Activated CD8-positive, alpha-beta memory T cell treated with anti-CD3 and anti-CD28 coated beads, Interleukin-2, amount 50 U/mL, for 1 hour (primary cell): ENCODE measurements at regions not wholly inside any gene's neighbourhood (a gene's known extent, or its start where the extent isn't known, plus 50 kb on each side); places are given as distances from the start of the nearest gene placed in this dataset.
"Not testable (repeated sequence)": the region's sequence is repeated elsewhere in the genome, so short reads cannot be mapped to it uniquely, and the experiment has no call there.

Experiments
- DNase-seq: peaks from one replicate; pipeline ENCODE4 v3.0.0-alpha.2; 2020; ENCODE audit errors: extremely low read depth

DNA sequence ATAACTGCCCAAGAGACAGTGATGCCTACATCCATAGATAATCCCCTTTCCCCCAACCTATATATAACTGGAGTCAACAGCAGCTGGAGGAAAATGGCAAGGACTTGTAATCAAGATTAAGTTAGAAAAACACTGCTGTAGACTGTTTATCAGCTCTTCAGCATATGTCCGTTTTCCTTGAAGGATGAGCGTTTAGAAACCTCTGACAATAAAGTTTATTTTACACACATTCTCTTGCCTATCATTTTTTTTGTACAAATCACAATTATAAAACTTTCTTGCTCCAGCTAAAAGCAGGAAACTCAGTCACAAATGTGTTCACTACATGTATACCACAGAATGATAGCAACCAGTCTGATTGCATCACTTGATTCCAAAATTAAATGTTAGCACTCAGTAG is 50.8 kb downstream of the PPIAL4G start:
- DNase-seq: not testable (repeated sequence)

DNA sequence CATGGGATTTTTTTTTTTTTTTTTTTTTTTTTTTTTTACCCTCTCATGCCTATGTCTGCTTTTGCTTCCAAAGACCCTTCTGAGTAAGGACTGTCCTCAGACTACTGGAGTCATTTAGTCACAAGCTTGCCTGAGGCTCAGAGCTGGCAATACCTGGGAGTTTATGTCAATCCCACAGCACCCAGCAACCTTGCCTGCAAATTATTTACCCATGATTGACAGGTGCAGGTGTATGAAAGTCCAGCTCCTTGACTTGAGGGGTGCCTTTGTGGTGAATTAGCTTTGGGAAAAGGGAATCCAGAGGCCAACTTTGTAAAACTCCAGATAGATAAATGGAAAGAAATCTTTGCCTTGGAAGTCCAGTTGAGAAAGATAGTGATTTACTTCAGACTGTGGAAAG is 53.2 kb downstream of the PPIAL4G start:
- DNase-seq: not testable (repeated sequence)

DNA sequence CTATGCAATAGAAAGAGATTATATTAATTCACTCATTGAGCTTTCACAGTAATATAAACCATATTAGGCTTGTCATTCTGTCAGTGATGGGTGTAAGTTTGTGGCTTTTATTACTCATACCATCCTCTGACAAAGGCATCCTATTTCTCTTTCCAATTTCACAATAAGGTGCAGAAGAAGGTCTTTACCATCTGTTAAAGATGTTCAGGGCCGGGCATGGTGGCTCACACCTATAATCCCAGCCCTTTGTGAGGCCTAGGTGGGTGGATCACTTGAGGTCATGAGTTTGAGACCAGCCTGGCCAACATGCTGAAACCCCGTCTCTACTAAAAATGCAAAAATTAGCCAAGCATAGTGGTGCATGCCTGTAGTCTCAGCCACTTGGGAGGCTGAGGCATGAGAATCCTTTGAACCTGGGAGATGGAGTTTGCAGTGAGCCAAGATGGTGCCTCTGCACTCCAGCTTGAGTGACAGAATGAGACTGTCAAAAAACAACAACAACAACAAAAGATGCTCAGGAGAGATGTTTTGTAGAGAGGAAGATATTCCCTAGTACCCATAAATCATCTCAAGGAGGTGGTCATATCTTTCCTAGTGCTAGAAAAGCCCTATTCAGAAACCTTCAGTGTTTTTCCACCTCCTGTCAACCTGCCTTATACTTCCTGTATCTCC is 56.0 kb downstream of the PPIAL4G start:
- not testable (repeated sequence) for DNase-seq

DNA sequence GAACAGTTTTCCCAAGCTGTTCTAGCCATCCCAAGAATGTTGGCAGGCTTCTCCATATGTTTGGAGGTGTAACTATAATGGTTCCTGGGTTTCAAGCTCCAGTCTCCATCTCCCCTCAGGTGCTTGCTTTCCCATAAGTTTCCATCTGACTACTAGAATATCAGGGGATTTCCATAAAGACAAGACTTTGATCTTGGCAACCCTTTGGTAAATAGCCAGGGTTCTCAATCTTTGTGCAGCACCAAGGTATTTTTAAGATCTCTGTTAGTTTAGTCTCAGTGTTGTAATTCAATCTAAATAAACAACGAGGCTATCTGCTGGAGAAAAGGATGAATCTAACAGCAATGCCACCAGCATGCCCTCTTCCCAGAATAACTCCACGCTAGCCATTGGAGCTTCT is 56.7 kb downstream of the PPIAL4G start:
- DNase-seq: not testable (repeated sequence)

DNA sequence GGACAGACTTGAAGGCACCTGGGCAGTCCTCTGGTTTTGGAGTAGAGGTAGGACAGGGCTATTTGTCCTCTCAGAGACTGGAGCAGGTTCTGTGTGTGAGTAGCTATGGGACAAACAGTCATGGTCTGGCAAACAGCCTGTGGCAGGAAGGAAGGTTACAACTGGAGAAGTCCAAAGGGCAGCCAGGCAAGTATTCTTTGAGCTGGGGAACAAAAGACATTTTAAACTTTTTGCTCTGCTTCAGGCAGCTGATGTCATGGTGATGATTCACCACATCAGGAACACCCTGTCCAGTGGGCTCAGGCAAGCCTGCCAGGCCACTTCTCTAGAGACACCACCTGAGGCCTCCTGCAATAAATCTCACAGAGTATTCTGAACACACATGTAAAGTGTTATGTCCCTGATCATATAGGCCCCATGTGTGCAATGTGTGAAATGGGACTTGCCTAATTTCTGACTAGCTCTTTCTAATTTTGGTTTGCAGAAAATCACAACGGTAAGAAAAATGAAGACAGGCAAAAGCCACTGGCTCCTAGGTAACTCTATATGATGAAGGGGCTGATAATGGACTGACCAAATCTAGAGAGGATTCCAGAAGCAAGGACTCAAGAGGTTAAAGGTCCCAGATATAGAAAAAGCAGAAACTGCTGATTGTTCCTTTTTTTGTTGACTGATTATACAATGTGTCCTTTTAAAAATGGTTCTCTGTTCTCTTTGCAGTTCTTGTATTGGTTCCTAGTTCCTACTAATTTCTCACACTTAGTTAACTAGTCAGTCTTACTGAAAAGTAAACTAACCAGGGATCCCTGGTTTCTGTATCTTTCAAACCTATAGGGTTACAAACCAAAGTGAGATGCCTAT is 58.7 kb downstream of the PPIAL4G start:
- DNase-seq: not testable (repeated sequence)

DNA sequence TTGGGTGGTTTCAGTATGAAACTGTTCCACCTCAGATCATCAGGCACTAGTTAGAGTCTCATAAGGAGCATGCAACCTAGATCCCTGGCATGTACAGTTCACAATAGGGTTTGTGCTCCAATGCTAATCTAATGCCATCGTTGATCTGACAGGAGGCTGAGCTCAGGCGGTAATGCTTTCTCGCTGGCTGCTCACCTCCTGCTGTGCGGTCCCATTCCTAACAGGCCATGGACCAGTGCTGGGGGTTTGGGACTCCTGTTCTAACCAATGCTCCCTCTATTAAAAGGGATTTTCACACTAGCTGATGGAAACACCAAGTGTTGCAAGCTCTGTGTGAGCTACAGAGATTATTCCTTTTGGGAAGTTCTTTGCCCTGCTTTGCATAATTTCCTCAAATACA is 60.2 kb downstream of the PPIAL4G start:
- not testable (repeated sequence) for DNase-seq

DNA sequence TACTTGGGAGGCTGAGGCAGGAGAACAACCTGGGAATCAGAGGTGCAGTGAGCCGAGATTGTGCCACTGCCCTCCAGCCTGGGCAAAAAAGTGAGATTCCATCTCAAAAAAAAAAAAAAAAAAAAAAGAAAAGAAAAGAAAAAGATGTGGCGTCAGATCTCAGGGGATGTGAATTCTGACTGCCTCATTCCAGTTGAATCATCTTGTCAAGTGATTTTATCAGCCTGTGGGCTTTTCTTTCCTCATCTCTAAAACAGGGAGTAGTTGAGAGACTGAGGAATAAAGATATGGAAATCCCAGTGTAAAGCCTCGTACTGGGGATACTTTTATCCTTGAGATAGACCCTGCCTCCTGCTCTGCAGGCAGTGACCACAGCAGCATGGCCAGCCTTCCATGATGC is 65.9 kb downstream of the PPIAL4G start:
- DNase-seq: not testable (repeated sequence)

DNA sequence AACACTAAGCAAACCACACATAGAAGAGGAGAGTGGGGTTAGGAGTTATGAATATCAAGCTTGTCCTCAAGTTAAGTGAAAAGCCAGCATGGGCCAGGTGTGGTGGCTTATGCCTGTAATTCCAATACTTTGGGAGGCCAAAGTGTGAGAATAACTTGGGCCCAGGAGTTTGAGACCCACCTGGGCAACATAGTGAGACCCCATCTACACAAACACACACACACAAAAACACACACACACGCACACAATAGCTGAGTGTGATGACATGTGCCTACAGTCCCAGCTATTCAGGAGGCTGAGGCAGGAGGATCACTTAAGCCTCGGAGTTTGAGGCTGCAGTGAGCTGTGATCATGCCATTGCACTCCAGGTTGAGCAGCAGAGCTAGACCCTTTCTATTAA is 69.7 kb downstream of the PPIAL4G start:
- DNase-seq: not testable (repeated sequence)

DNA sequence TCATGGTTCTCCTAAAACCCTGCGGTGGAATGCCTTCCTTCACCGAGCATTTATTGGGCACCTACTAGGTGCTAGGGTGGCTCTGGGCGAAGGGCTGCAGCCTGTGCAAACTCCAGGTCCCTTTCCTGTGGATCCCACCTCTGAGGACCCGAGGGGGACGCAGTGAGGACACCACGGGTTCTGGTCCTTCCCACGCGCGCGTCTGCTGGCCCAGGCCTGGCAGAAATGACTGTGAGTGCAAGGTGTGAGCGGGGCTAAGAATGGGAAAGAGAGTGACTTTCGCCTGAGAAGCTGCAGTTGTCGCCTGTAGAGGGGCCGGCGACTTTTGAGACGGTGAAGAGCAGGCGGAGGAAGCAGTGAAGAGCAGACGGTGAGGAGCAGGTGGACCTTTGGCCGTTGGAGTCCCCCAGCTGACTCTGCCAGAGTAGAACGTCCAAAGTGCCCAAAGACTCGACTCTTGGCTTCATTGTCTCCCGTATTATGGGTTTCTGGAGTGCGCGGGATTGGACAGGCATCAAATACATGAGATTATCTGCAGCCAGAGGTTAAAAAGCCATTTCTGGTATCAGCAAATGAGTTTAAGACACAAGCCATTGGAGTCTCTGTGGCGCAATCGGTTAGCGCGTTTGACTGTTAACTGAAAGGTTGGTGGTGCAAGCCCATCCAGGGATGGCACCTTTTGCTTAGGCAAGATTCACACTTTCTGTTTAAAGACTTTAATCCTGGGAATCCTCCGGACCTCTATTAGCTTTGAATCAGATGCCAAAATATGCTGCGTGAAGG is 78.1 kb downstream of the PPIAL4G start:
- DNase-seq: not testable (repeated sequence)

DNA sequence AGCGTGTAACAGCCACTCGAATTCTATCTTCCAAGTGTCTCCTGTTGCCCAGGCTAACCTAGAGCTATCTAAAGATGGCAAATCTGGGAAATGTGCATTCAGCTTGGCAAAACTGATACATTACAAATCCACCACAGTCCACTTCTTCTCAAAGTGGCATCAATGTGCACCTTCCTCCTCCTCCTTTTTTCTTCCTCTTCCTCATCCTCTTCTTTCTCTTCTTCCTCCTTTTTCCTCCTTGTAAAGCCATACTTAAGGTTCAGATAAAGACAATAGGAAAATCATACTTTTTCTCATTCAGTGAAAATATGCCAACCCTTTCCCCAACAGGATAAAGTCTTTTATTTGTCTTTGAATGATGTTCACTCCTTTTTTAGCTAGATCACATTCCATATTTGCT is 79.2 kb downstream of the PPIAL4G start:
- not testable (repeated sequence) for DNase-seq

DNA sequence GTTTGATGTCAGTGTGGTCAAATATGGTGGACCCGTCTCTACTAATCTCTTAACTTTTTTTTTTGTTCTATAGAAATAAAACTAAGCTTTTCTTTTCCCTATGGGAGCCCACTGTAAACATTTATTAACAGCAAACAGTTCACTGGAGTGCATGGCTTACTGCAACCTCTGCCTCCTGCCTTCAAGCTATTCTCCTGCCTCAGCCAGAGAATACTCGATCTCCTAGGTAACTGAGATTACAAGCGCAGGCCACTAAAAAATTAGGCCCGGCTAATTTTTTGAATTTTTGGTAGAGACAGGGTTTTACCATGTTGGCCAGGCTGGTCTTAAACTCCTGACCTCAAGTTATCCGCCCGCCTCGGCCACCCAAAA is 80.0 kb downstream of the PPIAL4G start:
- not testable (repeated sequence) for DNase-seq

DNA sequence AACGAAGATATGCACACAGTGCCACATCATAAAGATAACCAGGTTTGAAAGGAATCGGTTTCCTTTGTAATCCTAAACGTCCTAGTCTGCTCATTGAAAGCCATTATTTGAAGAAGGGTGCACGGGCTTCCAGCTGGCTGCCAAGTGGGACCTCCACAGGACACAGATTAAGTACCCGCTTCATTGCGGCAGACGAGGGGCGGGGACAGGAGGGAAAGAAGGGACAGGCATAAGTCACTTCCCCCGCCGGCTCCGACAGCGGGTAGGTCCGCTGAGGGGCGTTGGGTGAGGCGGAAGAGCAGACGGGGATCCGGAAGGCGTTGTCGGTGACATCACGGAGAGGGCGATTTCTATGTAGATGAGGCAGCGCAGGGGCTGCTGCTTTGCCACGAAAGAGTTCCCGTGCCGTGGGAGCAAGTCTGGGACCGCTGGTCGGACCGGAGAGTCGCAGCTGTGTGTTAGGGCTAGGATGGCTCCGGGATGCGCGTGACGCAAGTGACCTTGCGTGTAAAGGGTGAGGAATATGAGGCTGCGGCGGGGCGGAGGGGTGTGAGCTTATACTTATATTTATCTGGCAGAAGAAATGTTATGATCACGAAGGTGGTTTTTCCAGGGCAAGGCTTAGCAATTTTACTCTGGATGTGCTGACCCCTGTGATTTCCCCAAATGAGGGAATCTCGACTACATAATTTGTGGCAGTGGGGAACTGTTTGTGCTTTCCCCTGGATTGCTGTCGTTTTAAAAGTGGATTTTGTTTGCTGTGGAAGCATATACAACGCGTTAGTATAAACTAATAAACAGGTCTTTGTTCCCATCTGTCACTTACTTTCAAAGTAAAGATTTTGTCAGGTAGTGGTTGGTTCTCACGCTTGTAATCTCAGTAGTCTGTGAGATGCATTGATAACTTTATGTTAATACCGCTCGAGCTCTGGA is 80.7 kb downstream of the PPIAL4G start:
- DNase-seq: peak; percentile 80

DNA sequence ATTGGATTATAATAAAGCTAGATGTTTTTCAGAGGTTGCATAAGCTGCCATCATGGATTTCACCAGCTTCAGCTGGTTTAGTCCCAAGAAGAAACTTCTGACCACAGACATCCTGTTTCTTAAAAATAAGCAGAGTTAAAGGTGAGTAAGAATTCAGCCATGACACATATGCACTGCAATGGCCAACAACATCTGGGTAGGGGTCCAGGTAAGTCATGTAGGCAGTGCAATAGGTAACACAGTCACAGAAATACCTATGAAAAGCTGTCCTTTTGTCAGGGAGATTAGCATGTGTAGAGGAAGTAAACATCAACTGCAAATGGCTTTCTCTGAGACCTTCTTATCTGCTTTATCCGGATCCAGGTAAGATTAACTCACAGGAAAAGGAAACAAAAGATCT is 85.6 kb downstream of the PPIAL4G start:
- DNase-seq: not testable (repeated sequence)

DNA sequence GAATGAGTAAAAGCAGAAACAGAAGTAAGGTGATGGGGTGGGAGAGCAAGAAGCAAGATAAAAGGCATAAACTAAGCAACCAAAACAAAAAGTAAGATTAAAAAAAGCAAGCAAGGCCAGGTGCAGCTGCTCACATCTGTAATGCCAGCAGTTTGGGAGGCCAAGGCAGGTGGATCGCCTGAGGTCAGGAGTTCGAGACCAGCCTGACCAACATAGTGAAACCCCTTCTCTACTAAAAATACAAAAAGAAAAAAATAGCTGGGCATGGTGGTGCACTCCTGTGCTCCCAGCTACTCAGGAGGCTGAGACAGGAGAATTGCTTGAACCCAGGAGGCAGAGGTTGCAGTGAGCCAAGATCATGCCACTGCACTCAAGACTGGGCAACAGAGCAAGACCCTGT is 90.6 kb downstream of the PPIAL4G start:
- DNase-seq: not testable (repeated sequence)

DNA sequence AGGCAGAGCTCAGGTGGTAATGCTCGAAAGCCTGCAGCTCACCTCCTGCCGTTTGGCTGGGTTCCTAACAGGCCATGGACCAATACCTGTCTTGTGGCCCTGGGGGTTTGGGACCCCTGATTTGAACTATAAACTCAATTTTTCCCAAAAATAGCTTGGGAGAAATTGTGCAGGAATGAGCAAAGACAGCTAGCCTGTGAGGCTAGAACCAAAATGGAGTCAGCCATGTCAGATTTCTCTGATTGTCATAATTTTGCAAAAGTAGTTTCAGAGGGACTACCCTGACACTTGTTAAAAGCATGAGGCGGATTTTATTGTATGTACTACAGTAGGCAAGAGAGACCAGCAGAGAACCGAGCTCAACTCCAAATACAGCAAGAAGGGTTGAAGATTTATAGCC is 91.8 kb downstream of the PPIAL4G start:
- not testable (repeated sequence) for DNase-seq

DNA sequence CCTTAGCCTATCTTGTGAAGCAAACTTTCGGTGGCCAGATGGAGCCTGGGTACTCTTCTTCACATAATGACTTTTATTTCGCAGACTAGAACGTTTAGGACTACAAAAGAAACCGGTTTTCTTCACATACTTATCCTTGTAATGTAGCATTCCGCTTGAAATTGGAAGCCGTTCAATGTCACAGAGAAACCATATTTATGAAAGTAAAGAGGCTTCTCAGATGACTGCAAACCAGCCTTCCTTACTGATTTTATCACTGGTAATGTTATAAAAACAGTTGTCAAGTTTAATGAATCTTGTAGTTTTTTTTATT is 94.1 kb downstream of the PPIAL4G start:
- DNase-seq: no peak

DNA sequence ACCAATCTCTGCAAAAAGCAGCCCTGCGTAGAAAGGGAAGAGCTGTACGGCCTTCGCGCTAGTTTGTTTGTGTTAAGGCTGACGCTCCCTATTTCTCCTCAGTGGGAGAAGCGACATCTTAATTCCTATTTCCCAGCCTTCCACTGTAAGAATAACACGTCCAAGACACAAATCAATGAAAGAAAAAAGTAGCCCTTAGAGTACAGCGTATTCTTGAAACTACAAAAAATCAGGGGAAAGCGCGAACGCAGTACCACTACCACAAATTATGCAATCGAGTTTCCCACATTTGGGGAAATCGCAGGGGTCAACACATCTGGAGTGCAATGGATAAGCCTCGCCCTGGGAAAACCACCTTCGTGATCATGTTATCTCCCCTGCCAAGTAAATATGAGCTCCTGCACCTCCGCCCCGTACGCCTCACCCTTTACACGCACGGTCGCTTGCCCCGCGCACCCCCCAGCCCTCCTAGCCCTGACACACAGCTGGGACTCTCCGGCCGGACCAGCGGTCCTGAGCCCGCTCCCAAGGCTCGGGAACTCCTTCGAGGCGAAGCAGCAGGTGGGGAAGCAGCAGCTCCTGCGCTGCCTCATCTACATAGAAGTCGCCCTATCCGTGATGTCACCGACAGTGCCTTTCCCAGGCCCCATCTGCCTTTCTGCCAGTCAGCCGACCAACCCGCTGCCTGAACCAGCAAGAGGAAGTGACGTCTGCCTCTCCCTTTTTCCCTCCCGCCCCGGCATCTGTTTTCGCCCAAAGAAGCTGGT is 94.7 kb downstream of the PPIAL4G start:
- DNase-seq: peak; percentile 77

DNA sequence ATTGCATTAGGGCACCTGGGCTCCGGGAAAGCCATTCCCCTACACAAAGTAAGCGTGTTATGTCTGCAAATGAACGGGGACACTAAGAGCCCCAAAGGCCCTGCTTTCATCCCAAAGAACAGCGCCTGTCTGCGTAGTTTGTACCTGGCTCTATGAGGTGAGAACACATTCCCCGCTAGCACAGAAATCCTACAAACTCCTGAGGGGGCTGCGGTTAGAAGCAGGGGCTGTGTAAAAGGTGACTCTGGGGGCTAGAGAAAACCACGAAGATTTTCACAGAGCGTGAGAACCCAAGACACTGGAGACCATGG is 95.2 kb downstream of the PPIAL4G start:
- DNase-seq: not testable (repeated sequence)

DNA sequence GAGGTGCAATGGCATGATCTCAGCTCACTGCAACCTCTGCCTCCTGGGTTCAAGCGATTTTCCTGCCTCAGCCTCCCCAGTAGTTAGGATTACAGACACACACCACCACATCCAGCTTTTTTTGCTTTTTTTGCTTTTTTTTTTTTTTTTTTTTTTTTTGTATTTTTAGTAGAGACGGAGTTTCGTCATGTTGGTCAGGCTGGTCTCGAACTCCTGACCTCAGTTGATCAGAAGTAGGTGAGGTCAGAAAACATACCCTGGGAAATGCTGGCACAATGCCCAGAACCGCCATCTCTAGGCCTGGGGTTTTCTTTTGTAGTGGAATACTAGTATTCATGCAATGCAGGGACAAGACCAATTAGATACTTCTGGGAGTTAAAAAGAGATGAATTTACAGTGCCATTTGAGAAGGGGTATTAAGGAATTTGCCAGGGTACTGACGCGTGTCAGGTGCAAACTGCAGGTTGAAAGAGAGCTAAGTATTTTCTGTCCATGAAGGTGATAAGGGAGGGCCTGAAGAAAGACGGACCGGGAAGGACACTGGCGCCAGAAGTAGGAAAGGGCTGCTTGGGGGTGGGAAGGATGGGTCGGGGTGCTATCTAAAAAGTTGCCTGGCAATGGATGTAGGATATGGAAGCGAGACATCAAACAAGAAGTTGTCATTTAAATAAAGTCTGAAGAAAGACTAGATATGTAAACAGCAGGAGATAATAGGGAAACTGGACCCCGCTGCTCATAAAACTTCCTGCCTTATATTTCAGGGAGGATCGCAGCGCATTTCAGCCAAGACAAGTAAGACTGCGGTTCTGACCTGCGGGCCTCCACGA is 95.8 kb downstream of the PPIAL4G start:
- not testable (repeated sequence) for DNase-seq

DNA sequence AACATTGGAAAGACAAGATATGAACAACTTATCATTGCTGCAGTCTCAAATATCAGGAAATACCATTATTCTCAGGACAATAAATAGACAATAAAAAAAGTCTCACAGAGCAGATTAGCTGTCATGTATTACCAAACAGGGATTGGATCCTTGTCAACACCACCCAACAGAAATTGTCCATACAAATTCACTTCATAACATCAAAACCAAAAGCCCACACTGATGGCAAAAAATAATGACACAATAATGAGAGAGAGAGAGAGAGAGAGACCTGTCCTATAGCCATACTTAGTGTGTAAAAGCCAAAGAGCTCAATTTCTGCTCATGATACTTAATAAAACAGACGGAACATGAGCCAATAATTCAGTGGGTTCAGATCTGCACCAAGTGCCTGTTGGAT is 96.5 kb downstream of the PPIAL4G start:
- DNase-seq: no peak
